ENCODE measurements at regions not wholly inside any gene's neighbourhood (a gene's known extent, or its start where the extent isn't known, plus 50 kb on each side); places are given as distances from the start of the nearest gene placed in this dataset.

- Mint-ChIP-seq H3K9me3 (no peaks in the 10 kb centered on the region), H3K36me3 (ENCODE audit: low read depth) (no peaks in the 10 kb centered on the region), H3K4me1 (peaks cover 80% of the 10 kb centered on the region), H3K27ac (peak overlapping the region; percentile 89), H3K27me3 (peaks cover 8% of the 10 kb centered on the region), H3K4me3 (no peak overlapping the region)
- ChIA-PET CTCF (no interaction called here), POLR2A (interaction anchor here (0.6 to 9.2 kb wide), 12 partner anchors 9 to 214 kb away, joined by 3 to 128 read pairs (median 4); partner anchors contain the start of gene KLF13)
- DNase-seq = no peak
Measured at GRCh38 chr15:31265090-31265870, 61.4 kb upstream of the KLF13 start.

DNA sequence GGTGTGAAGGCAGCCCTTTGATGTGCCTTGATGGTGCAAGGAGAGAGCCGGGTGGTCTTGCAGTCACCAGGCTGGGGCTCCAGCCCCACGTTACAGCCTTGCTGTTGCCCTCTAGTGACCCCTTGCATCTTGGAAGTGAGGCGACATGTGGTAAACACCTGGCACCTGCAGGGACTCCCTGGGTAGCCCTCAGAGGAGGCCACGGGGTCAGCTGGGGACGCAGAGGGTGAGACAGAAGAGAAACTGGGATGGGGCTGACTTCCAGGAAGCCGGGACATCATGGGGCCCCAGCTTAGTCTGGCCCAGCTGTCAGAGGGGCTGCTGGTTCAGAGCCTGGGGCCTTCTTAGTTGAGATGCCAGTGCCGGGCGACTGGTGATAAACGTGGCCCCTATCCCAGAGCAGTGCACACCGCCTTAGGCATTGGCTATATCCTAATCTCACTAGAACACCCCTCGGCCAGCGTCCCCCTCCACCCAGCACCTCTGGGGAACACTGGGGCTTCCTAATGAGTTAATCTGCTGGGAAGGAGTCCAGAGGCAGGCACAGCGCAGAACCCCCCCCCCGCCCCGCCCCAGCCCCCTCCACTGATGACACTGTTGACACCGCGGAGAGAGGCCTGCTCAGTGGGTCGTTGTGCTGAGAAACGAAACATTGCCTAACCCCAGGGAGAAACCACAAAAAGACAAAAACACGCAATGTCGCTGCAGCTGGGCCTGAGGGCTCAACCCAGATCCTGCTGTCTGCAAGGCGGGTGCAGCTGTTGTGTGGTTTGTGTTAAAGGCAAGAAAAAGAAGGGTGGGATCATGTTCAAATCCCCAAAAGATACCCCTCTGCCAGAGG lies 60.5 kb upstream of the KLF13 start:
- DNase-seq = peak; percentile 82
- Mint-ChIP-seq H3K27ac (peak overlapping the region; percentile 89), H3K9me3 (no peaks in the 10 kb centered on the region), H3K27me3 (peaks cover 8% of the 10 kb centered on the region), H3K36me3 (ENCODE audit: low read depth) (no peaks in the 10 kb centered on the region), H3K4me1 (peaks cover 84% of the 10 kb centered on the region), H3K4me3 (peak overlapping the region; percentile 22)
- ChIA-PET CTCF (interaction anchor here (1.1 to 3.4 kb wide), 2 partner anchors 51 to 80 kb away, joined by 3 to 15 read pairs; no protein-coding TSS in a partner anchor), POLR2A (interaction anchor here (0.6 to 9.2 kb wide), 9 partner anchors 9 to 213 kb away, joined by 3 to 128 read pairs (median 4); partner anchors contain the start of gene KLF13)

DNA sequence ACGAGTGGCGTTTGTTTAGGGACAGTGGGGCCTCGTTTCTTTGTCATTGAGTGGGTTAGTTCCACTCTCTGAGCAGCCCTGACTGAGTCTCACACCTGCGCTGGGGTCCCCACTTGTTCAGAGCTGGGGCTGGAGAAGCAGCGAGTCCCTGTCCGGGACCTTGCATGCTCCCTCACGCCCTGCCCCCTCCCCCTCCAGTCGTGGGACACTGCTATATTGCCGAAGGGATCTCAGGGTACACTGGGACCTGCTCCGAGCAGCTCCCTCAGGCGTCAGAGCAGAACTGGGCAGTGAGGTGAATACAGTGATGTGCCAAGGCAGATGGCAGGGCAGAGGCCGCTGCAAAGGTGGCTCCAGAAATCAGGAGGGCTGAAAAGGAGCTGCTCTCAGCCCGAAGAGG lies 59.9 kb upstream of the KLF13 start:
- H3K27me3 Mint-ChIP-seq = peaks cover 8% of the 10 kb centered on the region
- CTCF ChIA-PET = interaction anchor here (1.1 to 3.4 kb wide), 2 partner anchors 52 to 79 kb away, joined by 3 to 15 read pairs; no protein-coding TSS in a partner anchor
- POLR2A ChIA-PET = interaction anchor here (0.7 to 9.2 kb wide), 4 partner anchors 22 to 168 kb away, joined by 3 to 128 read pairs (median 44); partner anchors contain the start of gene KLF13
- no peaks in the 10 kb centered on the region for H3K36me3 Mint-ChIP-seq (ENCODE audit: low read depth)
- no peaks in the 10 kb centered on the region for H3K9me3 Mint-ChIP-seq
- peaks cover 86% of the 10 kb centered on the region for H3K4me1 Mint-ChIP-seq
- peak overlapping the region; percentile 22 for H3K4me3 Mint-ChIP-seq
- no peak for DNase-seq
- H3K27ac Mint-ChIP-seq = peak overlapping the region; percentile 89

GRCh38 chr15:31267161-31268107 lies 59.2 kb upstream of the KLF13 start:
- peak; percentile 15 for DNase-seq
- H3K4me3 Mint-ChIP-seq = no peak overlapping the region
- H3K9me3 Mint-ChIP-seq = no peaks in the 10 kb centered on the region
- peaks cover 84% of the 10 kb centered on the region for H3K4me1 Mint-ChIP-seq
- H3K27ac Mint-ChIP-seq = peak overlapping the region; percentile 89
- no peaks in the 10 kb centered on the region for H3K36me3 Mint-ChIP-seq (ENCODE audit: low read depth)
- ChIA-PET CTCF (interaction anchor here (1.1 to 3.4 kb wide), 2 partner anchors 52 to 78 kb away, joined by 3 to 15 read pairs; no protein-coding TSS in a partner anchor), POLR2A (interaction anchor here (0.7 to 9.2 kb wide), 4 partner anchors 23 to 168 kb away, joined by 3 to 128 read pairs (median 44); partner anchors contain the start of gene KLF13)
- peaks cover 5% of the 10 kb centered on the region for H3K27me3 Mint-ChIP-seq

- Mint-ChIP-seq H3K9me3 (no peaks in the 10 kb centered on the region), H3K4me1 (peaks cover 79% of the 10 kb centered on the region), H3K4me3 (no peak overlapping the region), H3K27me3 (peaks cover 5% of the 10 kb centered on the region), H3K27ac (peak overlapping the region; percentile 81), H3K36me3 (ENCODE audit: low read depth) (no peaks in the 10 kb centered on the region)
- DNase-seq = peak; percentile 15
- POLR2A ChIA-PET = interaction anchor here (1.5 to 9.2 kb wide), 2 partner anchors 13 to 58 kb away, joined by 3 to 128 read pairs; partner anchors contain the start of gene KLF13
- CTCF ChIA-PET = interaction anchor here (3.4 kb wide), 1 partner anchor 53 kb away, joined by 15 read pairs; no protein-coding TSS in a partner anchor
Measured at GRCh38 chr15:31268108-31268501, 58.5 kb upstream of the KLF13 start.

DNA sequence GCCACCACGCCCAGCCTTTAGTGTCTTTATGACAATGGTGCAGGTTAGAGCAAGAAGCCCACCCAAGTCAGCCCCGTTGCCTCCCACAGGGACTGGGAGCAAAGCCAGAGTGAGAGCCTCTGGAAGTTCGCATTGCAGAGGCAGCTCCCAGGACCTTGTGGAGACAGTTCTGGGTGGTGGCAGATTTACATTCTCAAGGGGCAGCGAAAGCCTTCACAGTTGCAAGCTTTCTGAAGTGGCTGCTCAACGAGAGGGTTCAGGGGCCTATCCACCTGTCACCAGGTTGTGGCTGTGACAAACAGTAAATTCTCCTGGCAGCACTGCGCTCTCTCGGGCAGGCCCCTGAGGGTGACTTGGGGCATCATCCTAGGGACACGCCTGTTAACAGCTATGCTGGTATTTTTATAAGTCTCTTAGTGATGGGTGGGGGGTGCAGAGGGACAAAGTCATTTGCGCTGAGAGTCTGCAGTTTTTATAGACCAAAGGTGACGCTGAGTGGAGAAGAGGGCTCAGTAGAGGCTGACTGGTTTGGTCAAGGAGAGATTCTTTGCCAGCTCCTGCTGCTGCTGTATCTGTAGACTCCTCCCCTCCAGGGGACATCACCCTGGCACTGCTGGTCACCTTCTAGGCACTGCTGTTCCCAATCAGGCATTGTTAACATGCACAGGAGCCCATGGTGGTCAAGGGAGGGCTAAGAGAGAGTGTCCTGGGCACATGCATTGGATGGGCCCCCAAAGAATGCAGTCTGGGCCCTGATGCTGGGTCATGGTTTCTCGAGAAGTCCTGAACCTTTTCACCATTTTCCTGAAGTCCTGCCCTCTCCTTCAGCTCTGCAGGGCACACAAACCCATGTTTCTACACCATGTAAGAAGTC lies 57.5 kb upstream of the KLF13 start:
- Mint-ChIP-seq H3K4me1 (peaks cover 73% of the 10 kb centered on the region), H3K4me3 (no peak overlapping the region), H3K9me3 (no peaks in the 10 kb centered on the region), H3K36me3 (ENCODE audit: low read depth) (no peaks in the 10 kb centered on the region), H3K27ac (no peak overlapping the region), H3K27me3 (peaks cover 2% of the 10 kb centered on the region)
- CTCF ChIA-PET = interaction anchor here (3.4 kb wide), 1 partner anchor 54 kb away, joined by 15 read pairs; no protein-coding TSS in a partner anchor
- POLR2A ChIA-PET = interaction anchor here (1.0 to 9.2 kb wide), 4 partner anchors 12 to 57 kb away, joined by 3 to 128 read pairs (median 3); partner anchors contain the start of gene KLF13
- peak; percentile 11 for DNase-seq

- peaks cover 2% of the 10 kb centered on the region for H3K27me3 Mint-ChIP-seq
- DNase-seq = peak; percentile 7
- CTCF ChIA-PET = no interaction called here
Measured at GRCh38 chr15:31269816-31270575, 56.6 kb upstream of the KLF13 start.

DNA sequence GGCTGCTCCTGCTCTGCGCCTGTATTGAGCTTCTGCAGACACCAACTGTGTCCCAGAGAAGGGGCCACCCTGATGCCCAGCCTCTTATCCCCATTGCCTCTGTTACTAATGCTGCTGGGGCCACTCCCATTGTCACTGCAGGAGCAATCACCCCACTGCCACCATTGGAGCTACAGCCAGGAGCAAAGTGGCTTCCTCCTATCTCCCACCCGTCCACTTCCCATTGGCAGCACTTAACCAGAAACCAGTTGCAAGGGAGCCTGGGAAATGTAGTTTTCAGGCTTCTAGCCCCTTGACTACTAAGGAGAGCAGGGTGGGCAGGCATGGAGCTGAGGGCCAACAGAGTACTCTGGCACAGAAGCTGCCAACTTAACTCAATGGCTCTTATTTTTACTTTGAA lies 55.9 kb upstream of the KLF13 start:
- peaks cover 61% of the 10 kb centered on the region for H3K4me1 Mint-ChIP-seq
- H3K4me3 Mint-ChIP-seq = no peak overlapping the region
- ChIA-PET POLR2A (interaction anchor here (9.2 kb wide), 1 partner anchor 56 kb away, joined by 128 read pairs; the partner anchor contains the start of gene KLF13), CTCF (interaction anchor here (1.0 kb wide), 1 partner anchor 218 kb away, joined by 4 read pairs; no protein-coding TSS in a partner anchor)
- no peak overlapping the region for H3K27ac Mint-ChIP-seq
- no peaks in the 10 kb centered on the region for H3K9me3 Mint-ChIP-seq
- DNase-seq = no peak
- H3K36me3 Mint-ChIP-seq (ENCODE audit: low read depth) = no peaks in the 10 kb centered on the region
- H3K27me3 Mint-ChIP-seq = peaks cover 2% of the 10 kb centered on the region

More at GRCh38 chr15:31269816-31270575, 56.6 kb upstream of the KLF13 start:
- H3K9me3 Mint-ChIP-seq = no peaks in the 10 kb centered on the region
- H3K4me1 Mint-ChIP-seq = peaks cover 69% of the 10 kb centered on the region
- no peak overlapping the region for H3K27ac Mint-ChIP-seq
- POLR2A ChIA-PET = interaction anchor here (1.0 to 9.2 kb wide), 3 partner anchors 11 to 56 kb away, joined by 3 to 128 read pairs (median 3); partner anchors contain the start of gene KLF13
- no peaks in the 10 kb centered on the region for H3K36me3 Mint-ChIP-seq (ENCODE audit: low read depth)
- H3K4me3 Mint-ChIP-seq = no peak overlapping the region

DNA sequence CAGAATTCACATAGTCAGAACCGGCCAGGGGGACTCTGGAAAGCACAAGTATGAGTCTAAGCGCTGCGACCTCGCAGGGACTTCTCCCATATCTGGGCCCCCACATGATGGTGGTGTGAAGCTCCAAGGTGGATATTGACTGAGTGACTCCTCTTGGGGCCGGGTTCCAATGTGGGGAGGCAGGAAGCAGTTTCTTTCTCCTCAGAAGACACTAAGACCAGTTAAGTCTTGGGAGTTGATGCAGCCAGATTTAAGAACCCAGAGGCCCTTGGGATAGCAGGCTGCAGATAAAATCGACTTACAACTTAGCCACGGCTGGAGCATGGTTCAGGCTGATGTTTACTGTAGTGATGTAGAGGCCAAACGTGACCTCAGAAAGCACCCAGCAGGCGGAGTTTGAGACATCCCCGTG lies 55.4 kb upstream of the KLF13 start:
- no peak overlapping the region for H3K4me3 Mint-ChIP-seq
- H3K27ac Mint-ChIP-seq = no peak overlapping the region
- CTCF ChIA-PET = interaction anchor here (1.0 kb wide), 1 partner anchor 218 kb away, joined by 4 read pairs; no protein-coding TSS in a partner anchor
- H3K9me3 Mint-ChIP-seq = no peaks in the 10 kb centered on the region
- H3K36me3 Mint-ChIP-seq (ENCODE audit: low read depth) = no peaks in the 10 kb centered on the region
- DNase-seq = no peak
- H3K27me3 Mint-ChIP-seq = peaks cover 2% of the 10 kb centered on the region
- POLR2A ChIA-PET = interaction anchor here (9.2 kb wide), 1 partner anchor 55 kb away, joined by 128 read pairs; the partner anchor contains the start of gene KLF13
- peaks cover 57% of the 10 kb centered on the region for H3K4me1 Mint-ChIP-seq

GRCh38 chr15:31271711-31272557 lies 54.7 kb upstream of the KLF13 start:
- Mint-ChIP-seq H3K27me3 (peaks cover 2% of the 10 kb centered on the region), H3K27ac (no peak overlapping the region), H3K4me3 (no peak overlapping the region), H3K4me1 (peaks cover 49% of the 10 kb centered on the region), H3K9me3 (no peaks in the 10 kb centered on the region), H3K36me3 (ENCODE audit: low read depth) (no peaks in the 10 kb centered on the region)
- POLR2A ChIA-PET = interaction anchor here (9.2 kb wide), 1 partner anchor 54 kb away, joined by 128 read pairs; the partner anchor contains the start of gene KLF13
- no peak for DNase-seq
- CTCF ChIA-PET = interaction anchor here (1.0 kb wide), 1 partner anchor 217 kb away, joined by 4 read pairs; no protein-coding TSS in a partner anchor

All from activated CD4-positive, alpha-beta memory T cell treated with anti-CD3 and anti-CD28 coated beads, Interleukin-2, amount 10 ng/mL, durations not matched to agents 7 days and 5 days (primary cell).